HCT116 (cell line): ENCODE measurements at regions not wholly inside any gene's neighbourhood (a gene's known extent, or its start where the extent isn't known, plus 50 kb on each side); places are given as distances from the start of the nearest gene placed in this dataset.

ENCODE experiments used
- ATAC-seq: fragments of 200-7000 bp; cut with Tn5 transposase; 2 replicates; pipeline ENCODE4 v1.9.1; 2020; ENCODE audit warnings: mild to moderate bottlenecking, moderate library complexity
- BruUV-seq: library from RNA; stranded (reverse); fragments of 400-500 nt; replicated peaks from 2 replicates; lab custom pipeline; 2021; lab: Mats Ljungman, UMichigan
- CTCF ChIA-PET: fragments of 300-600 bp; sonication (Branson Sonifier 250); formaldehyde crosslinking; loops from one replicate; lab custom pipeline; 2021; ENCODE audit warnings: antibody characterized with exemption; lab: Charles Lee
- POLR2A ChIA-PET: fragments of 300-600, 350-600 bp; sonication (Branson Sonifier 250); formaldehyde crosslinking; loops from one replicate; lab custom pipeline; 2021; ENCODE audit warnings: antibody characterized with exemption; lab: Charles Lee
- RAD21 ChIA-PET, 2 experiments: fragments of 300-600 bp; sonication (Branson Sonifier 250); formaldehyde crosslinking; loops; one replicate each; lab custom pipeline; 2023; ENCODE audit warnings: low total read pairs in 2 of 2; ENCODE audit not compliant: uncharacterized antibody in 2 of 2, unreplicated experiment in 2 of 2, low non-redundant PET in 1 of 2; lab: Charles Lee
- DNase-seq: peaks from one replicate; pipeline ENCODE4 v3.0.0-alpha.2; 2010; ENCODE audit warnings: low read depth, low spot score
- H2AFZ ChIP-seq: fragments of 200-600 bp; shearing (Covaris generic), sonication (generic); 2 replicates; pipeline ENCODE4 v1.6.1; 2017; ENCODE audit warnings: low read depth, mixed run types, mixed read lengths, antibody characterized with exemption, low read length; ENCODE audit not compliant: poor library complexity, severe bottlenecking
- H3K27ac ChIP-seq: 2 replicates; pipeline ENCODE4 v1.5.1; 2012; ENCODE audit warnings: low read depth, low read length
- H3K27me3 ChIP-seq: fragments of 200-600 bp; sonication (generic); 2 replicates; pipeline ENCODE4 v1.6.1; 2016; ENCODE audit warnings: mixed run types, low read length, mixed read lengths; ENCODE audit not compliant: insufficient read depth
- H3K36me3 ChIP-seq, 2 experiments: fragments of 200-500 bp in 1 of 2; fragments of 200-600 bp in 1 of 2; sonication (Bioruptor generic) in 1 of 2; sonication (generic) in 1 of 2; 2 replicates each; pipeline versions ENCODE4 v1.5.1 to v1.6.1; 2014 to 2016; ENCODE audit warnings: low read length in 2 of 2, inconsistent platforms in 1 of 2, mixed read lengths in 1 of 2, mixed run types in 1 of 2; ENCODE audit not compliant: insufficient read depth in 2 of 2, control insufficient read depth in 1 of 2
- H3K4me1 ChIP-seq, 2 experiments: fragments of 200-600 bp in 1 of 2; sonication (generic) in 1 of 2; 2 replicates each; pipeline versions ENCODE4 v1.5.1 to v1.6.1; 2012 to 2017; ENCODE audit warnings: low read length in 2 of 2, inconsistent platforms in 1 of 2, mild to moderate bottlenecking in 1 of 2, mixed read lengths in 1 of 2, mixed run types in 1 of 2, moderate library complexity in 1 of 2; ENCODE audit not compliant: insufficient read depth in 2 of 2, control insufficient read depth in 1 of 2
- H3K4me2 ChIP-seq: fragments of 200-600 bp; sonication (generic); 2 replicates; pipeline ENCODE4 v1.6.1; 2017; ENCODE audit warnings: mixed run types, low read length, mixed read lengths
- H3K4me3 ChIP-seq, 2 experiments: fragments of 200-600 bp in 1 of 2; sonication (generic) in 1 of 2; replicated peaks in 1 of 2; 2 replicates each; pipeline ENCODE4 v1.5.1; 2011 to 2016; ENCODE audit warnings: low read length in 2 of 2, control low read depth in 1 of 2, low read depth in 1 of 2, mild to moderate bottlenecking in 1 of 2, mixed read lengths in 1 of 2, mixed run types in 1 of 2
- H3K79me2 ChIP-seq: fragments of 200-600 bp; sonication (generic); 2 replicates; pipeline ENCODE4 v1.6.1; 2017; ENCODE audit warnings: mild to moderate bottlenecking, mixed run types, low read length, moderate library complexity, mixed read lengths; ENCODE audit not compliant: insufficient read depth
- H3K9ac ChIP-seq: fragments of 200-600 bp; sonication (generic); 2 replicates; pipeline ENCODE4 v1.6.1; 2016; ENCODE audit warnings: low read length, mixed read lengths
- H3K9me2 ChIP-seq: fragments of 200-600 bp; sonication (generic), shearing (Covaris generic); 2 replicates; pipeline ENCODE4 v1.6.1; 2017; ENCODE audit warnings: mixed run types, mild to moderate bottlenecking, moderate library complexity; ENCODE audit not compliant: insufficient read depth
- H3K9me3 ChIP-seq, 2 experiments: fragments of 200-500 bp in 1 of 2; fragments of 200-600 bp in 1 of 2; sonication (Bioruptor generic) in 1 of 2; sonication (generic) in 1 of 2; 2 replicates each; pipeline ENCODE4 v1.6.1; 2014 to 2017; ENCODE audit warnings: low read length in 2 of 2, mixed read lengths in 2 of 2, inconsistent platforms in 1 of 2, low read depth in 1 of 2, mild to moderate bottlenecking in 1 of 2, mixed run types in 1 of 2, moderate library complexity in 1 of 2; ENCODE audit not compliant: control insufficient read depth in 1 of 2, insufficient read depth in 1 of 2
- H4K20me1 ChIP-seq: fragments of 200-600 bp; sonication (generic), shearing (Covaris generic); 2 replicates; pipeline ENCODE4 v1.6.1; 2017; ENCODE audit warnings: mixed run types, mild to moderate bottlenecking, moderate library complexity; ENCODE audit not compliant: insufficient read depth
- ATF3 ChIP-seq: IDR thresholded peaks from 2 replicates; pipeline ENCODE4 v1.6.1; 2012
- CEBPB ChIP-seq: IDR thresholded peaks from 2 replicates; pipeline ENCODE4 v1.6.1; 2012; ENCODE audit warnings: low read depth
- EGR1 ChIP-seq: IDR thresholded peaks from 2 replicates; pipeline ENCODE4 v1.6.1; 2012; ENCODE audit warnings: low read depth
- EZH2phosphoT487 ChIP-seq: fragments of 200-600 bp; IDR thresholded peaks from 2 replicates; pipeline ENCODE4 v1.6.1; 2018; ENCODE audit warnings: antibody characterized with exemption, borderline replicate concordance
- FOSL1 ChIP-seq: IDR thresholded peaks from 2 replicates; pipeline ENCODE4 v1.6.1; 2012; ENCODE audit warnings: low read depth
- JUND ChIP-seq: IDR thresholded peaks from 2 replicates; pipeline ENCODE4 v1.6.1; 2012
- MAX ChIP-seq: IDR thresholded peaks from 2 replicates; pipeline ENCODE4 v1.6.1; 2012
- RAD21 ChIP-seq: IDR thresholded peaks from 2 replicates; pipeline ENCODE4 v1.6.1; 2012; ENCODE audit warnings: low read depth, mild to moderate bottlenecking
- REST ChIP-seq: IDR thresholded peaks from 2 replicates; pipeline ENCODE4 v1.6.1; 2012; ENCODE audit warnings: low read depth
- SIN3A ChIP-seq: IDR thresholded peaks from 2 replicates; pipeline ENCODE4 v1.6.1; 2012; ENCODE audit warnings: low read depth
- SP1 ChIP-seq: IDR thresholded peaks from 2 replicates; pipeline ENCODE4 v1.6.1; 2012; ENCODE audit warnings: low read depth
- SRF ChIP-seq: IDR thresholded peaks from 2 replicates; pipeline ENCODE4 v1.6.1; 2012; ENCODE audit warnings: low read depth
- YY1 ChIP-seq: IDR thresholded peaks from 2 replicates; pipeline ENCODE4 v1.6.1; 2011; ENCODE audit warnings: low read length, low read depth, moderate library complexity, mild to moderate bottlenecking; ENCODE audit not compliant: insufficient replicate concordance; ENCODE audit errors: extremely low read depth
- ZBTB33 ChIP-seq: IDR thresholded peaks from 2 replicates; pipeline ENCODE4 v1.6.1; 2011; ENCODE audit warnings: mild to moderate bottlenecking, low read length, moderate library complexity; ENCODE audit not compliant: insufficient replicate concordance; ENCODE audit errors: extremely low read depth
- ZNF274 ChIP-seq: fragments of 200-500 bp; sonication (Bioruptor generic); IDR thresholded peaks from 2 replicates; pipeline ENCODE4 v1.6.1; 2014; ENCODE audit warnings: mild to moderate bottlenecking, low read depth, low read length, inconsistent platforms
- intact Hi-C: fragments of 100-400 bp; cut with micrococcal nuclease; formaldehyde crosslinking; loops from 2 replicates; pipeline ENCODE4 v1.10.0; 2022

- TF ChIP-seq ZBTB33 (no peak), EGR1 (no peak), FOSL1 (no peak), SRF (no peak)
Measured at GRCh38 chr20:51158226-51158625, 135.3 kb upstream of the KCNG1 start (continued).

- H3K27ac ChIP-seq: no peak overlapping the region
- H3K4me1 ChIP-seq: no peaks in the 10 kb centered on the region
- ChIA-PET RAD21 (no interaction called here), CTCF (interaction anchor here (1.6 kb wide), 1 partner anchor 16 kb away, joined by 4 read pairs; no protein-coding TSS in a partner anchor), POLR2A (no interaction called here)
- no TSS peak for BruUV-seq
- H3K36me3 ChIP-seq: no peaks in the 10 kb centered on the region
- DNase-seq (no peak), ATAC-seq (no peak)
- no peak overlapping the region for H3K4me2 ChIP-seq
- H2AFZ ChIP-seq: no peak overlapping the region
- H3K9ac ChIP-seq: no peak overlapping the region
- peaks cover 86% of the 10 kb centered on the region for H3K27me3 ChIP-seq
- no peaks in the 10 kb centered on the region for H3K9me3 ChIP-seq
- H3K9me2 ChIP-seq: no peaks in the 10 kb centered on the region
- no peaks in the 10 kb centered on the region for H4K20me1 ChIP-seq
- intact Hi-C loops: no loop called here
- H3K79me2 ChIP-seq: no peaks in the 10 kb centered on the region
- no peak overlapping the region for H3K4me3 ChIP-seq
- TF ChIP-seq ATF3 (no peak), SIN3A (no peak), REST (no peak), YY1 (no peak), RAD21 (no peak), EZH2phosphoT487 (no peak), MAX (no peak), JUND (no peak), ZNF274 (no peak), SP1 (no peak), ZBTB33 (no peak), CEBPB (no peak), EGR1 (no peak)
Measured at GRCh38 chr20:51156041-51156982, 133.4 kb upstream of the KCNG1 start.
